Uterus (tissue), 3 donors: ENCODE measurements at regions not wholly inside any gene's neighbourhood (a gene's known extent, or its start where the extent isn't known, plus 50 kb on each side); places are given as distances from the start of the nearest gene placed in this dataset.
"Not testable (repeated sequence)": the region's sequence is repeated elsewhere in the genome, so short reads cannot be mapped to it uniquely, and the experiment has no call there.

ENCODE experiments used
- DNase-seq, 2 donors: peaks; one replicate each; pipeline ENCODE4 v3.0.0-alpha.2; 2019 to 2020
- H3K27ac ChIP-seq, 2 donors: fragments of 200-600 bp; sonication (generic); 1 replicate in 1 of 2; 2 replicates in 1 of 2; pipeline ENCODE4 v1.5.1; 2016 to 2018
- H3K27me3 ChIP-seq, 2 donors: fragments of 200-600 bp; sonication (generic); one replicate each; pipeline ENCODE4 v1.5.1; 2018 to 2019; ENCODE audit warnings: control low read depth in 1 of 2
- H3K36me3 ChIP-seq, 2 donors: fragments of 200-600 bp; sonication (generic); one replicate each; pipeline ENCODE4 v1.5.1; 2019; ENCODE audit warnings: control low read depth in 1 of 2
- H3K4me1 ChIP-seq, 2 donors: fragments of 200-600 bp; sonication (generic); one replicate each; pipeline ENCODE4 v1.5.1; 2018 to 2019; ENCODE audit warnings: control low read depth in 1 of 2
- H3K4me3 ChIP-seq, 2 donors: fragments of 200-600 bp; sonication (generic); 1 replicate in 1 of 2; 2 replicates in 1 of 2; pipeline ENCODE4 v1.5.1; 2018 to 2019; ENCODE audit warnings: mild to moderate bottlenecking in 1 of 2
- H3K9me3 ChIP-seq, 2 donors: fragments of 200-600 bp; sonication (generic); one replicate each; pipeline ENCODE4 v1.5.1; 2019; ENCODE audit warnings: control low read depth in 1 of 2
- POLR2A ChIP-seq, 2 donors: fragments of 450-650 bp; IDR thresholded peaks; one replicate each; pipeline ENCODE4 v1.6.1; 2016; ENCODE audit warnings: antibody characterized with exemption in 2 of 2, mild to moderate bottlenecking in 1 of 2, moderate library complexity in 1 of 2
- intact Hi-C: fragments of 100-400 bp; cut with DNase I; formaldehyde crosslinking; loops from one replicate; pipeline ENCODE4 v1.15.1; 2023; ENCODE audit warnings: low total_unique reads
- TF ChIP-seq, protein P1 (sequence below), 4 experiments: fragments of 200-600 bp in 2 of 4; fragments of 450-650 bp in 2 of 4; sonication (generic) in 2 of 4; IDR thresholded peaks; one replicate each; pipeline ENCODE4 v1.5.1; 2016 to 2019; ENCODE audit warnings: antibody characterized with exemption in 4 of 4, mild to moderate bottlenecking in 2 of 4, moderate library complexity in 1 of 4
- donor health status: DM: yes; HTN: yes; CAD: no.

- intact Hi-C loops, result no loop called here
- DNase-seq, result no peak
- Histone ChIP-seq H3K27me3 (no peaks in the 10 kb centered on the region), H3K4me1 (no peaks in the 10 kb centered on the region), H3K4me3 (no peak overlapping the region), H3K9me3 (no peaks in the 10 kb centered on the region), H3K27ac (no peak overlapping the region), H3K36me3 (no peaks in the 10 kb centered on the region)
- TF ChIP-seq, protein P1, sequence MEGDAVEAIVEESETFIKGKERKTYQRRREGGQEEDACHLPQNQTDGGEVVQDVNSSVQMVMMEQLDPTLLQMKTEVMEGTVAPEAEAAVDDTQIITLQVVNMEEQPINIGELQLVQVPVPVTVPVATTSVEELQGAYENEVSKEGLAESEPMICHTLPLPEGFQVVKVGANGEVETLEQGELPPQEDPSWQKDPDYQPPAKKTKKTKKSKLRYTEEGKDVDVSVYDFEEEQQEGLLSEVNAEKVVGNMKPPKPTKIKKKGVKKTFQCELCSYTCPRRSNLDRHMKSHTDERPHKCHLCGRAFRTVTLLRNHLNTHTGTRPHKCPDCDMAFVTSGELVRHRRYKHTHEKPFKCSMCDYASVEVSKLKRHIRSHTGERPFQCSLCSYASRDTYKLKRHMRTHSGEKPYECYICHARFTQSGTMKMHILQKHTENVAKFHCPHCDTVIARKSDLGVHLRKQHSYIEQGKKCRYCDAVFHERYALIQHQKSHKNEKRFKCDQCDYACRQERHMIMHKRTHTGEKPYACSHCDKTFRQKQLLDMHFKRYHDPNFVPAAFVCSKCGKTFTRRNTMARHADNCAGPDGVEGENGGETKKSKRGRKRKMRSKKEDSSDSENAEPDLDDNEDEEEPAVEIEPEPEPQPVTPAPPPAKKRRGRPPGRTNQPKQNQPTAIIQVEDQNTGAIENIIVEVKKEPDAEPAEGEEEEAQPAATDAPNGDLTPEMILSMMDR (IDR thresholded peaks at IDR 0.05), result no peak
- TF ChIP-seq POLR2A (IDR thresholded peaks at IDR 0.05), result no peak
These were observed 363.5 kb upstream of the FRG2C start for GRCh38 chr3:75300606-75301005.

DNA sequence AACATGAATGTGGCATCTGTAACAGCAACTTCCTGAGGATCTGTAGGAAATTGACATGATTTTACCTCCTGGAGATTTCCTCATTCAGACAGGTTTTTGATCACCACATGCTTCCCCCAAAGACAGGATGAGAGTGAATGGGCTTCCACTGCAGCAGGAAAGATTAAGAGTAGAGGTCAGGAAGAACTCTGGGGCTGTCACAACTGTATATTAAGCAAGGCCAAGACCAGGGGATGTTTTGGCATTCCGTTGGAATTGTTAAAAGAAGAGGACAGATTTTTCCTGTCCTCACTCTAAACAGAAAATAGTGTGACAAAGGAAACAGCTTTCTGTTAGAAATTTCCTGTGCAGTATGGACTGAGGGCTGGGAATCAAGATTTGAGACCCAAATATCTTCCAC is 363.1 kb upstream of the FRG2C start:
- H3K4me1 ChIP-seq, DNase-seq, H3K27me3 ChIP-seq, H3K9me3 ChIP-seq, H3K36me3 ChIP-seq, intact Hi-C loops, H3K4me3 ChIP-seq, H3K27ac ChIP-seq: not testable (repeated sequence)

DNA sequence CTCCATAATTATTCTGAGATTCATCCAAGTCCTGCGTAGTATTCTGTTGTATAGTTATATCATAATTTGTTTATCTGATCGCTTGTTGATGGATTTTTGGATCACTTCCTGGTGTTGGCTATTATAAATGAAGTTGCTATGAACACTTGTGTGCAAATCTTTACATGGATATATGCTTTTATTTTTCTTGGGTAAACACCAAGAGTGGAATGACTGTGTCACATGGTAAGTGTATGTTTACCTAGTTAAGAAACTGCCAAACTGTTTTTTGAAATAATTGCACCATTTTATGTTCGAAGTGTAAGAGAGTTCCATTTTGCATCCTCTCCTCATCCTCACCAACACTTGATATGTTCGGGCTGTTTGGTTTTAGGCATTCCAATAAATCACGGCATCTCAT is 360.4 kb upstream of the FRG2C start:
- H3K4me1 ChIP-seq, result no peaks in the 10 kb centered on the region
- intact Hi-C loops, result no loop called here
- no peak overlapping the region for H3K4me3 ChIP-seq
- TF ChIP-seq, protein P1 (IDR thresholded peaks at IDR 0.05), result no peak
- H3K27ac ChIP-seq, result no peak overlapping the region
- H3K27me3 ChIP-seq, result no peaks in the 10 kb centered on the region
- DNase-seq, result no peak
- H3K9me3 ChIP-seq, result no peaks in the 10 kb centered on the region
- H3K36me3 ChIP-seq, result no peaks in the 10 kb centered on the region

- intact Hi-C loops, result no loop called here
- H3K9me3 ChIP-seq, result no peaks in the 10 kb centered on the region
- H3K36me3 ChIP-seq, result no peaks in the 10 kb centered on the region
- H3K4me3 ChIP-seq, result no peak overlapping the region
- DNase-seq, result no peak
- H3K27ac ChIP-seq, result no peak overlapping the region
- H3K27me3 ChIP-seq, result no peaks in the 10 kb centered on the region
- H3K4me1 ChIP-seq, result no peaks in the 10 kb centered on the region
- TF ChIP-seq, protein P1 (IDR thresholded peaks at IDR 0.05), result no peak
- no peak for TF ChIP-seq POLR2A (IDR thresholded peaks at IDR 0.05)
These were observed 358.2 kb upstream of the FRG2C start for GRCh38 chr3:75305901-75306300.

DNA sequence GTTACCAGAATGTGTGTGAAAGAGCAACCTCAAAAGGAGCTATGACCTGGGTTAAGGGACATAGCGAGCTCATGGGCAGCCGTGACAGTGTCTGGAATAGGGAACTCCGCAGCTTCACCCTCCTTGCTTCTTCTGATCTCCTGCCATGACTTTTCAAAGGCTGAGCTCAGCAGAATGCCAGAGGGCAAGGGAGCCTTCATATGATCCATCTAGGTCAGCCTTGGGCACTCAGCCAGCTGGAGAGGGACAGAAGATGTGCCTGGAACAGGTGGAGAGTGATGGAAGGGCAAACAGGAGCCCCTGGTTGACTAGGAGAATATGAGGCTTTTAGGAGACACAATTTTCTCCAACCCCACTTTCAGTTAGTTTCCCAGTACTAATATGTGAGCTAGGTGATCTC is 352.8 kb upstream of the FRG2C start:
- H3K9me3 ChIP-seq, intact Hi-C loops, H3K27me3 ChIP-seq, DNase-seq, H3K27ac ChIP-seq, H3K4me1 ChIP-seq, H3K4me3 ChIP-seq, H3K36me3 ChIP-seq: not testable (repeated sequence)

GRCh38 chr3:75312469-75312868 is 351.7 kb upstream of the FRG2C start:
- intact Hi-C loops, H3K27ac ChIP-seq, H3K27me3 ChIP-seq: not testable (repeated sequence)

DNA sequence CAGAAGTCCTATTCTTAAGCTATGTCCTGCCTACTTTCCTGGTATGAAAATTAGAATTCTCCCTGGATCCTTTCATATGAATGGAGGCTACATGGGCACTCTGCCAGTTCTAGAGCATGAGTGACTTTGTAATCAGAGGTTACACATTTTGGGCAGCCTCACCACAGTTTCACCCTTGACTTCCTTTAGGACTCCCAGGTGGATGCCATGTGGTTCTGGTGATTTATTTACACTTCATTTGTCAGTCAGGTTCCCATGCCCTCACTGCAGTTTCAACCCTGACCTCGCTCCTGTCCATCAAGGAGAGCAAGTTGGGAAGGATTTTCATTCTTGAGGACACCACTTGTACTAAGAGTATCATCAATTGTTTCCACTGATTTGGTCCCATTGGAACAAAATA is 344.4 kb upstream of the FRG2C start:
- H3K4me3 ChIP-seq, H3K9me3 ChIP-seq, H3K36me3 ChIP-seq, H3K27ac ChIP-seq, intact Hi-C loops, H3K4me1 ChIP-seq, H3K27me3 ChIP-seq, DNase-seq: not testable (repeated sequence)

More at GRCh38 chr3:75312469-75312868, 351.7 kb upstream of the FRG2C start:
- H3K4me1 ChIP-seq, H3K36me3 ChIP-seq, H3K4me3 ChIP-seq, H3K9me3 ChIP-seq, DNase-seq: not testable (repeated sequence)
